Ishikawa (cell line): ENCODE measurements at regions not wholly inside any gene's neighbourhood (a gene's known extent, or its start where the extent isn't known, plus 50 kb on each side); places are given as distances from the start of the nearest gene placed in this dataset.

Source experiments
- CEBPB ChIP-seq: IDR thresholded peaks from 2 replicates; pipeline ENCODE4 v1.6.1; 2012
- CREB1 ChIP-seq: IDR thresholded peaks from 2 replicates; pipeline ENCODE4 v1.6.1; 2012; ENCODE audit warnings: low read depth
- EGR1 ChIP-seq: IDR thresholded peaks from 2 replicates; pipeline ENCODE4 v1.6.1; 2012
- EP300 ChIP-seq: IDR thresholded peaks from 2 replicates; pipeline ENCODE4 v1.6.1; 2012; ENCODE audit warnings: borderline replicate concordance
- FOXM1 ChIP-seq: IDR thresholded peaks from 2 replicates; pipeline ENCODE4 v1.6.1; 2012; ENCODE audit warnings: low read depth, borderline replicate concordance
- NFIC ChIP-seq: IDR thresholded peaks from 2 replicates; pipeline ENCODE4 v1.6.1; 2012
- RAD21 ChIP-seq: IDR thresholded peaks from 2 replicates; pipeline ENCODE4 v1.6.1; 2012; ENCODE audit warnings: low read depth
- REST ChIP-seq: IDR thresholded peaks from 2 replicates; pipeline ENCODE4 v1.6.1; 2012; ENCODE audit warnings: low read depth, mild to moderate bottlenecking
- TAF1 ChIP-seq: IDR thresholded peaks from 2 replicates; pipeline ENCODE4 v1.6.1; 2012; ENCODE audit warnings: low read depth, mild to moderate bottlenecking
- TCF12 ChIP-seq: IDR thresholded peaks from 2 replicates; pipeline ENCODE4 v1.6.1; 2012; ENCODE audit warnings: low read depth
- TEAD4 ChIP-seq: IDR thresholded peaks from 2 replicates; pipeline ENCODE4 v1.6.1; 2012
- USF1 ChIP-seq: IDR thresholded peaks from 2 replicates; pipeline ENCODE4 v1.6.1; 2012
- YY1 ChIP-seq: IDR thresholded peaks from 2 replicates; pipeline ENCODE4 v1.6.1; 2012; ENCODE audit warnings: low read depth
- ZBTB7A ChIP-seq: IDR thresholded peaks from 2 replicates; pipeline ENCODE4 v1.6.1; 2012; ENCODE audit warnings: low read depth
- TF ChIP-seq, protein P1 (sequence below): IDR thresholded peaks from 2 replicates; pipeline ENCODE4 v1.6.1; 2012

- TF ChIP-seq RAD21 (no peak), CREB1 (no peak), REST (no peak)
- TF ChIP-seq, protein P1, sequence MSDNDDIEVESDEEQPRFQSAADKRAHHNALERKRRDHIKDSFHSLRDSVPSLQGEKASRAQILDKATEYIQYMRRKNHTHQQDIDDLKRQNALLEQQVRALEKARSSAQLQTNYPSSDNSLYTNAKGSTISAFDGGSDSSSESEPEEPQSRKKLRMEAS = no peak
These were observed 291.5 kb upstream of the TBL1XR1 start for GRCh38 chr3:177488740-177489139.

DNA sequence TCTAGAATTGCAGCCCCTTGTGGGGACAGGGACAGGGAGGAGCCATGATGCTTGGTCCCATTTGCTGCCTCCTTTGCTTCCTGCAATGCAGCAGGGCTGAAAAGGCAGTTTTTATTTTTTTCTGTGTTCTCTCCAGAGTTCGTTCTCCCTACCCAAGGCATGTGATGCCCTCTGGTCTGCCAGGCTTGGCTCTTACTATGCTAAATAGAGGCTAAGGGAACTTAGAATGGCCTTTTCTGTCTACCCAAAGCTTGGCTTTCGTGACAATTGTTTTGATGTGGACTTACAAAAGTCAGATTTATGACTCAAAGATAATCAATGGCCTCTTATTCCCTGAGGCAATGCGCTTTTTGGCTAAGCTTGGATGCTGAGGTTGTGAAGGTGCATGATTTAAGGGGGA is 293.3 kb upstream of the TBL1XR1 start:
- TF ChIP-seq, protein P1 = no peak
- TF ChIP-seq TEAD4 = no peak
- no peak for TF ChIP-seq REST

DNA sequence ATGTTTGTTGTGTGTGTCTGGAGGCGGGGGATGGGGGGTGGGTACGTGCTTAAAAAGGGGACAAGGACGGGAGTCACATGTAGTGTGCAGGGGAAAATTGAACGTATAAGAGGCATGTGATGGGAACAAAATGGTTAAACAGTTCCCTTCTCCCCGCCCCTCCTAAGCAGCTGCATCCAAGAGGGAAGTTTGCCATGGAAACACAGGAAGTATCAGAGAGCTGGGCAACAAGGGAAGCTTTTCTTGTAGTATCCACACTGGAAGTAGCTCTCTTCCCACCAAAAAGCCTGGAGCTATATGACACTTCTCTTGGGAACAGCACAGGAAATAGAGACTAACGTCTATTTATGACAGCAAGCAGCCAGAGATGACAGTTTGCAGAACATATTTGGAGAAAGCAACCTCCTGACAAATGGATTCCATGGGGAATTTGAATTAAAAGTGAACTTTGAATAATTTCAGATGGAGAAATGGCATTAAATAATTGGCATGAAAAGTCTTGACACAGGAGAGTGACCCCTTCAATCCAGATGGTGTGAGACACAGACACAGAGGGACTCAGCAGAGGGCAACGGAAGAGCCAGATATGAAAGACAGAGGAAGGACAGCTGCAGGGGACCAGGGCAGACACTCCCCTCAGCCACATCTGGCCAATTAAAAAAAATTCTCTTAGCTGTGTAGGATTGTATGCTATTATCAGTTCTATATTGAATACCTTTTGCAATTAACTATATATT is 294.2 kb upstream of the TBL1XR1 start:
- TF ChIP-seq RAD21 (no peak), USF1 (no peak), CEBPB (no peak), ZBTB7A (no peak), TEAD4 (no peak), EGR1 (no peak), CREB1 (no peak), NFIC (no peak), REST (no peak), EP300 (no peak), YY1 (no peak), TAF1 (no peak), FOXM1 (no peak), TCF12 (no peak)
- TF ChIP-seq, protein P1 = no peak

- TF ChIP-seq REST (no peak), CEBPB (no peak), TEAD4 (no peak), FOXM1 (no peak), TAF1 (no peak), ZBTB7A (no peak), EGR1 (no peak), TCF12 (no peak), RAD21 (no peak), USF1 (no peak), EP300 (no peak), NFIC (no peak), CREB1 (no peak), YY1 (no peak)
- TF ChIP-seq, protein P1 = no peak
These were observed 295.8 kb upstream of the TBL1XR1 start for GRCh38 chr3:177493091-177493490.
